ENCODE measurements at regions not wholly inside any gene's neighbourhood (a gene's known extent, or its start where the extent isn't known, plus 50 kb on each side); places are given as distances from the start of the nearest gene placed in this dataset.

GRCh38 chr10:64534616-64535015 lies 1013.4 kb downstream of the REEP3 start:
- no peak for TF ChIP-seq CTCF (conservative IDR thresholded peaks at IDR 0.05; ENCODE audit: low read depth)
- ChIA-PET POLR2A (ENCODE audit: low non-redundant PET) (no interaction called here), CTCF (no interaction called here)
- H3K27ac ChIP-seq, result no peak overlapping the region
- no peak for DNase-seq (ENCODE audit: low spot score)

GRCh38 chr10:64535131-64535867 lies 1014.1 kb downstream of the REEP3 start:
- ChIA-PET POLR2A (ENCODE audit: low non-redundant PET) (no interaction called here), CTCF (no interaction called here)
- DNase-seq (ENCODE audit: low spot score), result no peak
- H3K27ac ChIP-seq, result no peak overlapping the region
- TF ChIP-seq CTCF (conservative IDR thresholded peaks at IDR 0.05; ENCODE audit: low read depth), result no peak

- no peak for DNase-seq (ENCODE audit: low spot score)
- no peak overlapping the region for H3K27ac ChIP-seq
- ChIA-PET CTCF (no interaction called here), POLR2A (ENCODE audit: low non-redundant PET) (no interaction called here)
- TF ChIP-seq CTCF (conservative IDR thresholded peaks at IDR 0.05; ENCODE audit: low read depth), result no peak
These were observed 1015.9 kb downstream of the REEP3 start for GRCh38 chr10:64537112-64537511.

GRCh38 chr10:64537928-64538327 lies 1016.7 kb downstream of the REEP3 start:
- no peak for TF ChIP-seq CTCF (conservative IDR thresholded peaks at IDR 0.05; ENCODE audit: low read depth)
- ChIA-PET CTCF (no interaction called here), POLR2A (ENCODE audit: low non-redundant PET) (no interaction called here)
- no peak for DNase-seq (ENCODE audit: low spot score)
- H3K27ac ChIP-seq, result no peak overlapping the region

GRCh38 chr10:64546073-64546472 lies 1024.9 kb downstream of the REEP3 start:
- ChIA-PET POLR2A (ENCODE audit: low non-redundant PET) (no interaction called here), CTCF (interaction anchor here (0.6 kb wide), 1 partner anchor 645 kb away, joined by 3 read pairs; no protein-coding TSS in a partner anchor)
- no peak for TF ChIP-seq CTCF (conservative IDR thresholded peaks at IDR 0.05; ENCODE audit: low read depth)
- DNase-seq (ENCODE audit: low spot score), result no peak
- no peak overlapping the region for H3K27ac ChIP-seq

GRCh38 chr10:64547168-64547567 lies 1026.0 kb downstream of the REEP3 start:
- ChIA-PET CTCF (no interaction called here), POLR2A (ENCODE audit: low non-redundant PET) (no interaction called here)
- DNase-seq (ENCODE audit: low spot score), result no peak
- no peak for TF ChIP-seq CTCF (conservative IDR thresholded peaks at IDR 0.05; ENCODE audit: low read depth)
- H3K27ac ChIP-seq, result no peak overlapping the region

Measured in RWPE1 (cell line).